Hepatocyte (in vitro differentiated cells): ENCODE measurements at regions not wholly inside any gene's neighbourhood (a gene's known extent, or its start where the extent isn't known, plus 50 kb on each side); places are given as distances from the start of the nearest gene placed in this dataset.

Experiments
- DNase-seq: peaks from one replicate; pipeline ENCODE4 v3.0.0-alpha.2; 2016; ENCODE audit warnings: low spot score
- H2AFZ ChIP-seq: fragments of 200-600 bp; sonication (generic); 2 replicates; pipeline ENCODE4 v1.6.0; 2016; ENCODE audit warnings: antibody characterized with exemption, mild to moderate bottlenecking
- H3K27ac ChIP-seq: fragments of 200-600 bp; sonication (generic); 2 replicates; pipeline ENCODE4 v1.5.1; 2016; ENCODE audit warnings: mild to moderate bottlenecking
- H3K27me3 ChIP-seq: fragments of 200-600 bp; sonication (generic); 2 replicates; pipeline ENCODE4 v1.6.1; 2016
- H3K36me3 ChIP-seq: fragments of 200-600 bp; sonication (generic); replicated peaks from 2 replicates; pipeline ENCODE4 v1.5.1; 2016; ENCODE audit warnings: low read depth; ENCODE audit not compliant: insufficient read depth
- H3K4me1 ChIP-seq: fragments of 200-600 bp; sonication (generic); 2 replicates; pipeline ENCODE4 v1.5.1; 2016; ENCODE audit warnings: mild to moderate bottlenecking, moderate library complexity; ENCODE audit not compliant: insufficient read depth
- H3K4me2 ChIP-seq: fragments of 200-600 bp; sonication (generic); 2 replicates; pipeline ENCODE4 v1.6.0; 2016
- H3K4me3 ChIP-seq: fragments of 200-600 bp; sonication (generic); 2 replicates; pipeline ENCODE4 v1.5.1; 2016; ENCODE audit warnings: mild to moderate bottlenecking
- H3K79me2 ChIP-seq: fragments of 200-600 bp; sonication (generic); 2 replicates; pipeline ENCODE4 v1.6.0; 2017; ENCODE audit warnings: mild to moderate bottlenecking
- H3K9me2 ChIP-seq: fragments of 200-600 bp; sonication (generic); replicated peaks from 2 replicates; pipeline ENCODE4 v1.6.0; 2017; ENCODE audit warnings: mild to moderate bottlenecking; ENCODE audit not compliant: insufficient read depth
- H3K9me3 ChIP-seq: fragments of 200-600 bp; sonication (generic); 2 replicates; pipeline ENCODE4 v1.5.1; 2016; ENCODE audit warnings: low read depth, mild to moderate bottlenecking
- H4K20me1 ChIP-seq: fragments of 200-600 bp; sonication (generic); 2 replicates; pipeline ENCODE4 v1.6.0; 2016; ENCODE audit warnings: mild to moderate bottlenecking; ENCODE audit not compliant: insufficient read depth, poor library complexity, severe bottlenecking
- CTCF ChIP-seq: fragments of 200-600 bp; sonication (generic); IDR thresholded peaks from 2 replicates; pipeline ENCODE4 v1.5.1; 2016; ENCODE audit warnings: antibody characterized with exemption, mild to moderate bottlenecking; ENCODE audit not compliant: poor library complexity
- EZH2 ChIP-seq: fragments of 200-600 bp; sonication (generic); IDR thresholded peaks from 2 replicates; pipeline ENCODE4 v1.6.1; 2016; ENCODE audit warnings: antibody characterized with exemption, mild to moderate bottlenecking, borderline replicate concordance
- EZH2phosphoT487 ChIP-seq: fragments of 200-600 bp; sonication (generic); IDR thresholded peaks from one replicate; pipeline ENCODE4 v1.6.1; 2018; ENCODE audit warnings: antibody characterized with exemption, mild to moderate bottlenecking, low read depth, moderate library complexity; ENCODE audit not compliant: unreplicated experiment, severe bottlenecking
- whole genome bisulfite sequencing: methylation state at CpG from one replicate; pipeline ENCODE4 v1.1.6; 2016; ENCODE audit warnings: low lambda C conversion rate; ENCODE audit errors: missing lambda C conversion rate; 5-methylcytosine and 5-hydroxymethylcytosine counted together

GRCh38 chr18:45547910-45548309 lies 67.4 kb upstream of the SLC14A2 start:
- Histone ChIP-seq H3K9me3 (no peaks in the 10 kb centered on the region), H3K36me3 (no peaks in the 10 kb centered on the region), H3K27me3 (no peaks in the 10 kb centered on the region), H3K4me3 (no peak overlapping the region), H3K27ac (peak overlapping the region; percentile 34), H3K4me2 (no peak overlapping the region), H4K20me1 (no peaks in the 10 kb centered on the region), H2AFZ (no peak overlapping the region), H3K4me1 (no peaks in the 10 kb centered on the region), H3K9me2 (no peaks in the 10 kb centered on the region), H3K79me2 (no peaks in the 10 kb centered on the region)
- DNase-seq = no peak
- no peak for TF ChIP-seq EZH2
- TF ChIP-seq EZH2phosphoT487 = no peak
- TF ChIP-seq CTCF = no peak
- WGBS = 93% methylated on average over 4 of the region's 4 CpGs

- Histone ChIP-seq H3K36me3 (no peaks in the 10 kb centered on the region), H3K79me2 (no peaks in the 10 kb centered on the region), H3K9me3 (no peaks in the 10 kb centered on the region), H2AFZ (no peak overlapping the region), H3K4me2 (no peak overlapping the region), H4K20me1 (no peaks in the 10 kb centered on the region), H3K9me2 (no peaks in the 10 kb centered on the region), H3K27me3 (no peaks in the 10 kb centered on the region), H3K27ac (peak overlapping the region; percentile 34), H3K4me1 (peaks cover 1% of the 10 kb centered on the region), H3K4me3 (no peak overlapping the region)
- TF ChIP-seq CTCF = no peak
- TF ChIP-seq EZH2phosphoT487 = no peak
- TF ChIP-seq EZH2 = no peak
- peak; percentile 40 for DNase-seq
- WGBS = 35% methylated on average over 1 of the region's 1 CpG
Measured at GRCh38 chr18:45548614-45549013, 66.7 kb upstream of the SLC14A2 start.

- H3K79me2 ChIP-seq = no peaks in the 10 kb centered on the region
- no peaks in the 10 kb centered on the region for H3K36me3 ChIP-seq
- no peaks in the 10 kb centered on the region for H3K9me3 ChIP-seq
- no peaks in the 10 kb centered on the region for H3K9me2 ChIP-seq
- TF ChIP-seq EZH2phosphoT487 (no peak), CTCF (no peak), EZH2 (no peak)
- no peak overlapping the region for H3K4me3 ChIP-seq
- no peaks in the 10 kb centered on the region for H3K27me3 ChIP-seq
- H4K20me1 ChIP-seq = no peaks in the 10 kb centered on the region
- H3K4me1 ChIP-seq = peaks cover 8% of the 10 kb centered on the region
- no peak overlapping the region for H2AFZ ChIP-seq
- H3K27ac ChIP-seq = no peak overlapping the region
- no peak overlapping the region for H3K4me2 ChIP-seq
- DNase-seq = no peak
- 89% methylated on average over 7 of the region's 7 CpGs for WGBS
Measured at GRCh38 chr18:45549290-45549689, 66.0 kb upstream of the SLC14A2 start.
